ENCODE measurements at regions not wholly inside any gene's neighbourhood (a gene's known extent, or its start where the extent isn't known, plus 50 kb on each side); places are given as distances from the start of the nearest gene placed in this dataset.

DNA sequence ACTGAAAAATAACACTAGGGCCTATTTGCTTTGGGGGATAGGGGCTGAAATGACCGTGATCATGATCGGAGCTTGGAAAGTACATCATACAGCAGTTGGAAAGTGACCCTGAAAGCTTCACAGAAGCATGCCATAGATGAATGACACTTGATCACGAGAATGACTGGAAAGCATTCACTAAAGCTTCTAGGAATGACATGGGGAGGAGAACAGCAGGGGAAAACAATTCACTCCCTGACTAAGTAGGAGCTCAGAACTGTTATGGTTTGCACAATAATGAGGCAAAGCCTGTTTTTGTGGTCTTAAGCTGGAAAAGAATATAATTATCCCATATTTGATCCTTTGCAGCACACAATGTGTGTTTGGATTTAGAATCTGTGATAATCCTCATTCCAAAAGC is 237.5 kb downstream of the NOL4 start:
- H3K36me3 ChIP-seq (ENCODE audit: control insufficient read depth, insufficient read depth, low read length): no peaks in the 10 kb centered on the region
- H3K27ac ChIP-seq (ENCODE audit: insufficient read depth, low read depth, low read length, poor library complexity, severe bottlenecking): no peak overlapping the region
- H3K4me3 ChIP-seq (ENCODE audit: insufficient read depth, low read depth, low read length): no peak overlapping the region
- WGBS, 2 experiments: 69 to 73% methylated on average over 3 of the region's 3 CpGs
- no peaks in the 10 kb centered on the region for H3K4me1 ChIP-seq (ENCODE audit: control insufficient read depth, insufficient read depth, low read length)
- peaks cover 2% of the 10 kb centered on the region for H3K9me3 ChIP-seq (ENCODE audit: control insufficient read depth, low read length)
- no peaks in the 10 kb centered on the region for H3K27me3 ChIP-seq (ENCODE audit: control insufficient read depth, insufficient read depth, low read length, poor library complexity, severe bottlenecking)

DNA sequence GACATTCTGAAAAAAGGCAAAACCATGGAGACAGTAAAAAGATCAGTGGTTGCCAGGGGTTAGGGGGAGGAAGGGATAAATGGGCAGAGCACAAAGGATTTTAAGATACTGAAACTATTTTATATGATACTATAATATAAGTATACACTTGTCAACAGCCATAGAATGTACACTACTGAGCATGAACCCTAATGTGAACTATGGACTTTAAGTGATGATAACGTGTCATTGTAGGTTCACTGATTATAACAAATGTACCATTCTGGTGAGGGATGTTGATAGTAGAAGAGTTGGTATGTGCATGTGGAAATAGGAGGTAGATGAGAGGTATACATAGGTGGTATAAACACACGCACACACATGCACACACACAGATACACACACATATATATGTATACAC is 241.6 kb downstream of the NOL4 start:
- Histone ChIP-seq H3K4me3 (ENCODE audit: insufficient read depth, low read depth, low read length) (no peak overlapping the region), H3K36me3 (ENCODE audit: control insufficient read depth, insufficient read depth, low read length) (no peaks in the 10 kb centered on the region), H3K27me3 (ENCODE audit: control insufficient read depth, insufficient read depth, low read length, poor library complexity, severe bottlenecking) (no peaks in the 10 kb centered on the region), H3K4me1 (ENCODE audit: control insufficient read depth, insufficient read depth, low read length) (no peaks in the 10 kb centered on the region), H3K27ac (ENCODE audit: insufficient read depth, low read depth, low read length, poor library complexity, severe bottlenecking) (no peak overlapping the region), H3K9me3 (ENCODE audit: control insufficient read depth, low read length) (peaks cover 2% of the 10 kb centered on the region)
- WGBS, 2 experiments: 90 to 100% methylated on average over 1 of the region's 2 CpGs

DNA sequence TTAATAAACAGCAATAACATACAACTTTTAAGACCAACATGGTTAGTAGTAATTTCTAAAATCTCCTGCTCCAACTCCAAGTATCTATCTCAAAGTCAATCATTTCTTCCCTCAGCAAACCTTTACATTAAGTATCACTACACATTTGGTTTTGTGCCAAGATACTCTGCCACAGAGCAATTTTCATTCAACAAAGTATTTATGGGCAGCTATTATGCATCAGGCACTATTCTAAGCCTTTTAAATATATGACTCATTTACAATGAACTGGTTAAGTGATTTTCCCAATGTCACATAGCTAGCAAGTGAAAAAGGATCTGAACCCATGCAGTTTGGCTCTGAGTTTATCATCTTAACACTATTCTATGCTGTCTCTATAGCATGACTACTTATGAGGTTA is 264.3 kb downstream of the NOL4 start:
- Histone ChIP-seq H3K27me3 (ENCODE audit: control insufficient read depth, insufficient read depth, low read length, poor library complexity, severe bottlenecking) (no peaks in the 10 kb centered on the region), H3K9me3 (ENCODE audit: control insufficient read depth, low read length) (no peaks in the 10 kb centered on the region), H3K4me3 (ENCODE audit: insufficient read depth, low read depth, low read length) (no peak overlapping the region), H3K27ac (ENCODE audit: insufficient read depth, low read depth, low read length, poor library complexity, severe bottlenecking) (no peak overlapping the region), H3K4me1 (ENCODE audit: control insufficient read depth, insufficient read depth, low read length) (no peaks in the 10 kb centered on the region), H3K36me3 (ENCODE audit: control insufficient read depth, insufficient read depth, low read length) (no peaks in the 10 kb centered on the region)

DNA sequence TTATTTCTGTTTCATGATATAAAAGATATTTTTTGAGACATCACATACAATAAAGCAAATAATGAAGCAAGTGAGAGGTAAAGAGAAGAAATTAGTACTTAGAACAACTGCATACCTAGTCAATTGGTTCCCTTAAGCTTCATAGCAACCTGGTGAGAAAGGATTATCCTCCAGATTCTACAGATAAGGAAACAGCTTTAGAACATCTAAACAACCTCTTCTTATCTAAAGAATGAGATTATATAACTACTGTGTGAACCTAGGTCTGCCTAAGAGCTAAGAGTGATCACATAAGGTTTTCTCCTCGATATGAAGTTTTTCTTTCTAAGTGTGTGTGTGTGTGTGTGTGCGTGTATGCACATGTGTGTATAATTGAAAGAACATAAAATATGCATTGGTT is 265.1 kb downstream of the NOL4 start:
- 70 to 100% methylated on average over 1 to 2 of the region's 2 CpGs for WGBS, 2 experiments

DNA sequence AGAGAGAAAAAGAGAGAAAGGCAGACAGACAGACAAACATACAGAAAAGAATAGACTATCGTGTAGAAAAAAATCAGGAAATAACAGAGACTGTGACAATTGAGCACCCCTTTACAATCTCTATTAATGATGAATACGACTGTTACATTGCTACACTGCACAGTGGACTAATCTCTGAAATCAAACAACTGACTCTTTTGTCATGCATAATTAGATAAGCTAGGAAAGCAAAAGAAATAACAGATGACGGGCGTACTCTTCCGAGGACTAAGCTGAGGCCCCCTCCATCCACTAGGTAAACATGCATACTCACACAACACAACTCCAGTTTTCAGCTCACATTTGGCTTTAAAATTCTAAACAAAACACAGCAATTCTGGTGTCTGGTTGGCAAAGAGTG is 267.0 kb downstream of the NOL4 start:
- Histone ChIP-seq H3K27ac (ENCODE audit: insufficient read depth, low read depth, low read length, poor library complexity, severe bottlenecking) (no peak overlapping the region), H3K4me3 (ENCODE audit: insufficient read depth, low read depth, low read length) (no peak overlapping the region), H3K9me3 (ENCODE audit: control insufficient read depth, low read length) (no peaks in the 10 kb centered on the region), H3K4me1 (ENCODE audit: control insufficient read depth, insufficient read depth, low read length) (no peaks in the 10 kb centered on the region), H3K36me3 (ENCODE audit: control insufficient read depth, insufficient read depth, low read length) (no peaks in the 10 kb centered on the region), H3K27me3 (ENCODE audit: control insufficient read depth, insufficient read depth, low read length, poor library complexity, severe bottlenecking) (no peaks in the 10 kb centered on the region)
- 86 to 92% methylated on average over 5 of the region's 5 CpGs for WGBS, 2 experiments

More for the DNA sequence above, 265.1 kb downstream of the NOL4 start:
- H3K36me3 ChIP-seq (ENCODE audit: control insufficient read depth, insufficient read depth, low read length): no peaks in the 10 kb centered on the region
- no peaks in the 10 kb centered on the region for H3K4me1 ChIP-seq (ENCODE audit: control insufficient read depth, insufficient read depth, low read length)
- no peaks in the 10 kb centered on the region for H3K27me3 ChIP-seq (ENCODE audit: control insufficient read depth, insufficient read depth, low read length, poor library complexity, severe bottlenecking)
- no peak overlapping the region for H3K4me3 ChIP-seq (ENCODE audit: insufficient read depth, low read depth, low read length)
- H3K27ac ChIP-seq (ENCODE audit: insufficient read depth, low read depth, low read length, poor library complexity, severe bottlenecking): no peak overlapping the region
- no peaks in the 10 kb centered on the region for H3K9me3 ChIP-seq (ENCODE audit: control insufficient read depth, low read length)

DNA sequence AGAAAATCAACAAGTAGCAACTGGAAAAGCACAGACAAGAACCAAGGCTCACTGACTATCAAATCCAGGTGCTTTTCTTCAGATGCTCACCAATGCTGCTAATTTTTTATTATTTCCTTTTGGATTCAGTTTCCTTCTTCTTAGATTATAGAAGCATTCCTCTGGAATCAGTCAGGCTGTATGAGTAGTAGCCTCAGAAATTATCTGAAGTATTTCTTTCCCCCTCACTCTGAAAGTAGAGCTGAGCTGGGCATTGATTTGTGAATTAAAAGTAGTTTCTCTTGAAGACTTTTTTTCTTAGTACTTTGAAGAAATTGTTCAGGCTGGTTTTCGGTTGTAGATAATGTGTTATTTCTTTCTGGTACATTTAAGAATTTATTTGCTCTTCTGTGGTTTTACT is 273.7 kb downstream of the NOL4 start:
- H3K36me3 ChIP-seq (ENCODE audit: control insufficient read depth, insufficient read depth, low read length): no peaks in the 10 kb centered on the region
- 89% methylated on average over 1 of the region's 1 CpG; no CpG with 5 or more reads in 1 of the 2 experiments for WGBS, 2 experiments
- no peaks in the 10 kb centered on the region for H3K27me3 ChIP-seq (ENCODE audit: control insufficient read depth, insufficient read depth, low read length, poor library complexity, severe bottlenecking)

DNA sequence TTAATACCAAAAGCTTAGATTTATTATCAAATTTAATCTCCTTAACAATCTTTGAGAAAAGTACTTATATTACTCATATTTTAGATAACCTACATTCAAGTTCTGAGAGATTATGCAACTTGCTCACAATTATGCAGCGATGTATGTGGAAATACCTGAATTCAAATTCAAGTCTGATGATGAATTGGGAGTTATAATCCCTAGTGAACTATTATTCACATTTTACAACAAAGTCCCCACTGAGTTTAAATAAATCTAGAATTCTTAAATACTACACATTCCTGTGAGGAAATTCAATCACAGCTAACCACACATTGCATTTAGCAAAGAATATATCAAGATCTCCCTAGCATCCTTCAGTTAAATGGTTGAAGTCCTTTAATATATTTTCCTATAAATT is 278.4 kb downstream of the NOL4 start:
- WGBS, 2 experiments: 100% methylated on average over 1 of the region's 1 CpG; no CpG with 5 or more reads in 1 of the 2 experiments
- Histone ChIP-seq H3K9me3 (ENCODE audit: control insufficient read depth, low read length) (no peaks in the 10 kb centered on the region), H3K27me3 (ENCODE audit: control insufficient read depth, insufficient read depth, low read length, poor library complexity, severe bottlenecking) (no peaks in the 10 kb centered on the region), H3K27ac (ENCODE audit: insufficient read depth, low read depth, low read length, poor library complexity, severe bottlenecking) (no peak overlapping the region), H3K4me3 (ENCODE audit: insufficient read depth, low read depth, low read length) (no peak overlapping the region), H3K4me1 (ENCODE audit: control insufficient read depth, insufficient read depth, low read length) (no peaks in the 10 kb centered on the region), H3K36me3 (ENCODE audit: control insufficient read depth, insufficient read depth, low read length) (no peaks in the 10 kb centered on the region)

More for the DNA sequence above, 273.7 kb downstream of the NOL4 start:
- Histone ChIP-seq H3K27ac (ENCODE audit: insufficient read depth, low read depth, low read length, poor library complexity, severe bottlenecking) (no peak overlapping the region), H3K4me3 (ENCODE audit: insufficient read depth, low read depth, low read length) (no peak overlapping the region), H3K4me1 (ENCODE audit: control insufficient read depth, insufficient read depth, low read length) (no peaks in the 10 kb centered on the region), H3K9me3 (ENCODE audit: control insufficient read depth, low read length) (no peaks in the 10 kb centered on the region)

DNA sequence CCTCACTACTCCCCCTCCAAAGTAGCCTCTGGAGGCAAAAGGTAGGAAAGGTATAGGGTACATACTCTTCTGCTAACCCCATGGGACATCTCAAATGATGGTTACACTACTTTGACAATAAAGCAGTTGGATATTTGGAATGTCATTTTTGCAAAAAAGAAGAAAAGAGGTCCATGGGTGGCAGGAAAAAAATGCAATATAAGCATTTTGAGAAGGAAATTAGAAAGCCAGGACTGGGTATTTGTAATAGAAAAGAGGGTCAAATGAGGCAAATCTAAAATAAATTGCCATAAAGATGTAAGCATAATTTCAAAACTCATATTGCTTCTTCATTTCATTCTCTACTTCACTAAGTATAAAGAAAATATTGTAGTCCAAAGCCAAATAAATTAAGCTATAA is 280.2 kb downstream of the NOL4 start:
- Histone ChIP-seq H3K27me3 (ENCODE audit: control insufficient read depth, insufficient read depth, low read length, poor library complexity, severe bottlenecking) (no peaks in the 10 kb centered on the region), H3K36me3 (ENCODE audit: control insufficient read depth, insufficient read depth, low read length) (no peaks in the 10 kb centered on the region), H3K4me1 (ENCODE audit: control insufficient read depth, insufficient read depth, low read length) (no peaks in the 10 kb centered on the region), H3K9me3 (ENCODE audit: control insufficient read depth, low read length) (no peaks in the 10 kb centered on the region), H3K27ac (ENCODE audit: insufficient read depth, low read depth, low read length, poor library complexity, severe bottlenecking) (no peak overlapping the region), H3K4me3 (ENCODE audit: insufficient read depth, low read depth, low read length) (no peak overlapping the region)

DNA sequence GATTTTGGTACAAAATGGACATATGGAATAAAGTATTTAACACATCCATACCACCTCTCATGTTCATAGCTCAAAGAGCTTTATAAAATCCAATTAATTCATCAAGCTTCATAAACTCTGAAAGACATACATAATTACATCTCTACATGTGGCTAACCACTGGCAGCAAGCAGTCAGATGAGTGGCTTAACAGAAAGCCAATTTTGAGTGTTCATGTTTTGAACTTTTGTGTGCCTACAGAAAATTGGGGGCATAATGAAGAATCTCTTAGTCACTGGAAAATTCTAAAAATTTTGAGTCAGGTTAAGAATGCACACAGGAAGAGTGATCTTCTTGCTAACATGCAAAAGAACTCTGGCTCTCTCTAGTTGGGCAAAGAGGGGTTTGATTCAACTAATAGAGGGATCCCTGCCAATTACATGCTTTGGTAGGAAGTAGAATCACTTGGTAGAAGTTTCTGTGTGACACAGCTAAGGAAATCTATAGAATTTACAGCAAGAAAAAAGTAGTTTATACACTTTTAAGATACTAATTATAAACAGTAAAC is 287.4 kb downstream of the NOL4 start:
- Histone ChIP-seq H3K4me3 (ENCODE audit: insufficient read depth, low read depth, low read length) (no peak overlapping the region), H3K27ac (ENCODE audit: insufficient read depth, low read depth, low read length, poor library complexity, severe bottlenecking) (no peak overlapping the region), H3K4me1 (ENCODE audit: control insufficient read depth, insufficient read depth, low read length) (no peaks in the 10 kb centered on the region), H3K36me3 (ENCODE audit: control insufficient read depth, insufficient read depth, low read length) (no peaks in the 10 kb centered on the region), H3K9me3 (ENCODE audit: control insufficient read depth, low read length) (no peaks in the 10 kb centered on the region), H3K27me3 (ENCODE audit: control insufficient read depth, insufficient read depth, low read length, poor library complexity, severe bottlenecking) (no peaks in the 10 kb centered on the region)

DNA sequence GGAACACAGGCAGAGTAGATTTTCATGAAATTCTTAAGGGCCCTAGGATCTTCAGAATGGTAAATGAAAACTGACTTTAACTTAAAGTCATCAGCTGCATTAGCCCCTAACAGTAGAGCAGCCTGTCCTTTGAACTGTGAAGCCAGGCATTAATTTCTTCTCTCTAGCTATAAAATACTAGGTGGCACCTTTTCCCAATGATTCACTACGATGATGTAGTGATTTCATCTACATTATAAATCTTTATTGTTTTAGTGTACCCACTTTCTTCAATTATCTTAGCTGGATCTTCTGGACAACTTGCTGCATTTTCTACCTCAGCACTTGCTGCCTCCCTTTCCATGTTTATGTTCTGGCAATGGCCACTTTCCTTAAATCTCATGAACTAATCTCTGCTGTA is 290.5 kb downstream of the NOL4 start:
- Histone ChIP-seq H3K36me3 (ENCODE audit: control insufficient read depth, insufficient read depth, low read length) (no peaks in the 10 kb centered on the region), H3K9me3 (ENCODE audit: control insufficient read depth, low read length) (no peaks in the 10 kb centered on the region), H3K27ac (ENCODE audit: insufficient read depth, low read depth, low read length, poor library complexity, severe bottlenecking) (no peak overlapping the region), H3K4me3 (ENCODE audit: insufficient read depth, low read depth, low read length) (no peak overlapping the region), H3K4me1 (ENCODE audit: control insufficient read depth, insufficient read depth, low read length) (no peaks in the 10 kb centered on the region), H3K27me3 (ENCODE audit: control insufficient read depth, insufficient read depth, low read length, poor library complexity, severe bottlenecking) (no peaks in the 10 kb centered on the region)
- WGBS, 2 experiments: 60 to 91% methylated on average over 1 of the region's 1 CpG

DNA sequence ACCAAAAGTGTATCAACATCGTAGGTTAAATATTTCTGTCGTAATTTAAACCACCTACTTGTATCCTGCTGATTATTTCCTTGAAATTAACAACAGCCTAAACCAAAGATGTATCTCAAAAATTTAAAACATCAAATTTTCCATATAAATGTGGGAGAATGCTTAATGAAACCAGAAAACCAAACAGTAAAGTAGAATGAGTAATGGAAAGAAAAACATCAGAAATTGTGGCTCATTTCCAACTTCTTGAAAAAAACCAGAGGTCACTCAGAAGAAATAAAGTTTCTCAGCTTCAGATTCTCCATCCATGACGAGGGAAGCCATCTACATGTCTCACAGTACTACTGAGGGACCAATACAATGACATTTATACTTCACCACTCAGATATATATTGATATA is 296.5 kb downstream of the NOL4 start:
- Histone ChIP-seq H3K4me1 (ENCODE audit: control insufficient read depth, insufficient read depth, low read length) (no peaks in the 10 kb centered on the region), H3K27me3 (ENCODE audit: control insufficient read depth, insufficient read depth, low read length, poor library complexity, severe bottlenecking) (no peaks in the 10 kb centered on the region), H3K36me3 (ENCODE audit: control insufficient read depth, insufficient read depth, low read length) (no peaks in the 10 kb centered on the region), H3K4me3 (ENCODE audit: insufficient read depth, low read depth, low read length) (no peak overlapping the region), H3K27ac (ENCODE audit: insufficient read depth, low read depth, low read length, poor library complexity, severe bottlenecking) (no peak overlapping the region), H3K9me3 (ENCODE audit: control insufficient read depth, low read length) (no peaks in the 10 kb centered on the region)
- 85 to 91% methylated on average over 3 of the region's 3 CpGs for WGBS, 2 experiments
